H9 (cell line): ENCODE measurements at regions not wholly inside any gene's neighbourhood (a gene's known extent, or its start where the extent isn't known, plus 50 kb on each side); places are given as distances from the start of the nearest gene placed in this dataset.

Experiments
- DNase-seq: peaks from one replicate; pipeline ENCODE4 v3.0.0-alpha.2; 2017
- H2AFZ ChIP-seq: one replicate; pipeline ENCODE4 v1.6.1; 2013; ENCODE audit warnings: mild to moderate bottlenecking, low read length, control low read depth, moderate library complexity
- H2AK5ac ChIP-seq: 2 replicates; pipeline ENCODE4 v1.6.1; 2013; ENCODE audit warnings: low read length, control low read depth, mixed read lengths; ENCODE audit not compliant: insufficient read length
- H2BK120ac ChIP-seq: one replicate; pipeline ENCODE4 v1.6.1; 2013; ENCODE audit warnings: low read depth, mild to moderate bottlenecking, low read length, control low read depth, inconsistent platforms; ENCODE audit not compliant: poor library complexity, severe bottlenecking
- H2BK12ac ChIP-seq: 2 replicates; pipeline ENCODE4 v1.6.1; 2013; ENCODE audit warnings: low read length, control low read depth, mixed read lengths, low read depth; ENCODE audit not compliant: insufficient read length
- H2BK15ac ChIP-seq: 2 replicates; pipeline ENCODE4 v1.6.1; 2013; ENCODE audit warnings: low read depth, low read length, control low read depth
- H2BK20ac ChIP-seq: one replicate; pipeline ENCODE4 v1.6.1; 2013; ENCODE audit warnings: low read depth, mild to moderate bottlenecking, low read length, control low read depth, inconsistent platforms; ENCODE audit not compliant: poor library complexity, severe bottlenecking
- H2BK5ac ChIP-seq: 2 replicates; pipeline ENCODE4 v1.6.1; 2013; ENCODE audit warnings: low read length, control low read depth, mixed read lengths; ENCODE audit not compliant: insufficient read length
- H3K14ac ChIP-seq: 2 replicates; pipeline ENCODE4 v1.6.1; 2013; ENCODE audit warnings: low read length, control low read depth; ENCODE audit not compliant: insufficient read depth
- H3K18ac ChIP-seq: 2 replicates; pipeline ENCODE4 v1.6.1; 2013; ENCODE audit warnings: low read depth, mild to moderate bottlenecking, mixed read lengths, low read length, control low read depth; ENCODE audit not compliant: insufficient read length
- H3K23ac ChIP-seq: 2 replicates; pipeline ENCODE4 v1.6.1; 2013; ENCODE audit warnings: low read length, control low read depth, mixed read lengths, low read depth; ENCODE audit not compliant: insufficient read length
- H3K23me2 ChIP-seq: 2 replicates; pipeline ENCODE4 v1.6.1; 2013; ENCODE audit warnings: low read depth, mild to moderate bottlenecking, mixed read lengths, low read length, control low read depth; ENCODE audit not compliant: insufficient read length, poor library complexity, severe bottlenecking
- H3K27ac ChIP-seq: 2 replicates; pipeline ENCODE4 v1.5.1; 2013; ENCODE audit warnings: low read length, control low read depth, mixed read lengths, low read depth; ENCODE audit not compliant: insufficient read length
- H3K27me3 ChIP-seq: 2 replicates; pipeline ENCODE4 v1.6.1; 2013; ENCODE audit warnings: low read length, control low read depth, inconsistent platforms; ENCODE audit not compliant: insufficient read depth
- H3K4ac ChIP-seq: 2 replicates; pipeline ENCODE4 v1.6.1; 2013; ENCODE audit warnings: low read depth, mild to moderate bottlenecking, control low read depth, inconsistent platforms, low read length, moderate library complexity
- H3K4me1 ChIP-seq: 2 replicates; pipeline ENCODE4 v1.6.1; 2013; ENCODE audit warnings: low read length, control low read depth, inconsistent platforms; ENCODE audit not compliant: insufficient read depth
- H3K4me2 ChIP-seq: 2 replicates; pipeline ENCODE4 v1.6.1; 2013; ENCODE audit warnings: low read length, control low read depth, mixed read lengths; ENCODE audit not compliant: insufficient read length, insufficient read depth
- H3K56ac ChIP-seq: 2 replicates; pipeline ENCODE4 v1.6.1; 2013; ENCODE audit warnings: low read depth, mild to moderate bottlenecking, mixed read lengths, low read length, control low read depth; ENCODE audit not compliant: insufficient read length
- H3K79me1 ChIP-seq: 2 replicates; pipeline ENCODE4 v1.6.1; 2013; ENCODE audit warnings: low read depth, mild to moderate bottlenecking, moderate library complexity, low read length, control low read depth, inconsistent platforms; ENCODE audit not compliant: insufficient read depth, poor library complexity, severe bottlenecking
- H3K79me2 ChIP-seq: 2 replicates; pipeline ENCODE4 v1.6.1; 2013; ENCODE audit warnings: low read length, control low read depth, inconsistent platforms; ENCODE audit not compliant: insufficient read depth
- H3K9ac ChIP-seq: 2 replicates; pipeline ENCODE4 v1.6.1; 2013; ENCODE audit warnings: low read length, control low read depth, mixed read lengths; ENCODE audit not compliant: insufficient read length; ENCODE audit errors: extremely low read depth
- H3K9me3 ChIP-seq: one replicate; pipeline ENCODE4 v1.6.1; 2013; ENCODE audit warnings: low read depth, low read length, inconsistent platforms; ENCODE audit not compliant: control insufficient read depth
- H3T11ph ChIP-seq: one replicate; pipeline ENCODE4 v1.6.1; 2013; ENCODE audit warnings: mild to moderate bottlenecking, low read length, control low read depth, inconsistent platforms
- H4K20me1 ChIP-seq: one replicate; pipeline ENCODE4 v1.6.1; 2013; ENCODE audit not compliant: control insufficient read depth, insufficient read length, insufficient read depth
- H4K5ac ChIP-seq: 2 replicates; pipeline ENCODE4 v1.6.1; 2013; ENCODE audit warnings: low read depth, mild to moderate bottlenecking, mixed read lengths, low read length, control low read depth; ENCODE audit not compliant: insufficient read length
- H4K8ac ChIP-seq: replicated peaks from 2 replicates; pipeline ENCODE4 v1.6.1; 2013; ENCODE audit warnings: low read length, control low read depth, mixed read lengths, low read depth; ENCODE audit not compliant: insufficient read length
- H4K91ac ChIP-seq: 2 replicates; pipeline ENCODE4 v1.6.1; 2013; ENCODE audit warnings: low read depth, mild to moderate bottlenecking, moderate library complexity, mixed read lengths, low read length, control low read depth; ENCODE audit not compliant: insufficient read length
- H3K27ac Mint-ChIP-seq, 3 experiments: 2 replicates in 2 of 3; 3 replicates in 1 of 3; pipeline ENCODE4 v1.8.0; 2020 to 2021; ENCODE audit warnings: mixed read lengths in 3 of 3, mild to moderate bottlenecking in 1 of 3, moderate library complexity in 1 of 3
- H3K27me3 Mint-ChIP-seq: 2 replicates; pipeline ENCODE4 v1.8.0; 2021; ENCODE audit warnings: low read depth, mild to moderate bottlenecking, moderate library complexity, mixed read lengths
- H3K36me3 Mint-ChIP-seq, 3 experiments: 2 replicates in 2 of 3; 3 replicates in 1 of 3; pipeline ENCODE4 v1.8.0; 2020 to 2021; ENCODE audit warnings: low read depth in 3 of 3, mixed read lengths in 3 of 3; ENCODE audit not compliant: insufficient read depth in 1 of 3
- H3K4me1 Mint-ChIP-seq, 2 experiments: 2 replicates each; pipeline ENCODE4 v1.8.0; 2020; ENCODE audit warnings: mixed read lengths in 2 of 2
- H3K4me3 Mint-ChIP-seq, 2 experiments: 2 replicates in 1 of 2; 3 replicates in 1 of 2; pipeline ENCODE4 v1.8.0; 2020 to 2021; ENCODE audit warnings: mild to moderate bottlenecking in 2 of 2, mixed read lengths in 2 of 2, moderate library complexity in 1 of 2
- H3K9me3 Mint-ChIP-seq, 2 experiments: 2 replicates in 1 of 2; 3 replicates in 1 of 2; pipeline ENCODE4 v1.8.0; 2020; ENCODE audit warnings: mild to moderate bottlenecking in 2 of 2, mixed read lengths in 2 of 2, moderate library complexity in 1 of 2
- CTCF ChIP-seq: fragments of 200-600 bp; sonication (generic); conservative IDR thresholded peaks from 3 replicates; pipeline ENCODE4 v1.8.0; 2021; ENCODE audit warnings: antibody characterized with exemption, mild to moderate bottlenecking
- WGBS: extraction: QIAGEN DNeasy Blood & Tissue Kit; methylation state at CpG from one replicate; pipeline ENCODE4 v1.1.7; 2013; ENCODE audit warnings: missing lambda C conversion rate, low lambda C conversion rate, mixed read lengths; ENCODE audit not compliant: insufficient read length; ENCODE audit errors: extremely low coverage; 5-methylcytosine and 5-hydroxymethylcytosine counted together

- WGBS, result no CpG with 5 or more reads among the region's 2 CpGs
- Histone ChIP-seq H3K79me1 (no peaks in the 10 kb centered on the region), H3K14ac (no peak overlapping the region)
Observed at GRCh38 chr3:25002052-25002451, 426.0 kb upstream of the RARB start.

More at GRCh38 chr3:25002052-25002451, 426.0 kb upstream of the RARB start:
- Histone ChIP-seq H3K4me1 (no peaks in the 10 kb centered on the region; the same call in 1 of the 2 replicates), H3K18ac (no peak overlapping the region), H2BK5ac (no peak overlapping the region), H2BK12ac (no peak overlapping the region), H4K20me1 (no peaks in the 10 kb centered on the region), H3K23me2 (no peaks in the 10 kb centered on the region), H3K79me2 (no peaks in the 10 kb centered on the region), H4K5ac (no peak overlapping the region), H3K9me3 (no peaks in the 10 kb centered on the region), H3K9ac (no peak overlapping the region), H3K4me2 (no peak overlapping the region), H3K4ac (no peak overlapping the region), H3K27me3 (no peaks in the 10 kb centered on the region), H2AK5ac (no peak overlapping the region), H3K23ac (no peak overlapping the region), H4K8ac (no peak overlapping the region), H3K56ac (no peak overlapping the region), H2BK120ac (no peak overlapping the region), H3T11ph (no peak overlapping the region), H2BK20ac (no peak overlapping the region), H4K91ac (no peak overlapping the region), H2BK15ac (no peak overlapping the region), H3K27ac (no peak overlapping the region), H2AFZ (no peak overlapping the region)
- no peaks in the 10 kb centered on the region for H3K36me3 Mint-ChIP-seq
- H3K27me3 Mint-ChIP-seq, result no peaks in the 10 kb centered on the region
- no peak overlapping the region for H3K4me3 Mint-ChIP-seq
- no peaks in the 10 kb centered on the region for H3K9me3 Mint-ChIP-seq
- H3K4me1 Mint-ChIP-seq, result peaks cover 0 to 4% of the 10 kb centered on the region in 2 experiments; a peak in 2 of 4 replicates
- DNase-seq, result no peak
- no peak overlapping the region for H3K27ac Mint-ChIP-seq
- no peak for TF ChIP-seq CTCF
